HUES64 (cell line): ENCODE measurements at regions not wholly inside any gene's neighbourhood (a gene's known extent, or its start where the extent isn't known, plus 50 kb on each side); places are given as distances from the start of the nearest gene placed in this dataset.

Experiments used
- H3K27ac ChIP-seq: 2 replicates; pipeline ENCODE4 v1.7.0; 2013; ENCODE audit warnings: low read depth, low read length, inconsistent platforms
- H3K27me3 ChIP-seq: 2 replicates; pipeline ENCODE4 v1.6.1; 2013; ENCODE audit warnings: mild to moderate bottlenecking, low read length; ENCODE audit not compliant: insufficient read depth
- H3K36me3 ChIP-seq: 2 replicates; pipeline ENCODE4 v1.6.1; 2013; ENCODE audit warnings: mild to moderate bottlenecking, low read length; ENCODE audit not compliant: insufficient read depth
- H3K4me1 ChIP-seq: 2 replicates; pipeline ENCODE4 v1.6.1; 2013; ENCODE audit warnings: mild to moderate bottlenecking, low read length, moderate library complexity; ENCODE audit not compliant: insufficient read depth
- H3K4me3 ChIP-seq: 2 replicates; pipeline ENCODE4 v1.5.1; 2013; ENCODE audit warnings: mild to moderate bottlenecking, low read length, moderate library complexity
- H3K9ac ChIP-seq: 2 replicates; pipeline ENCODE4 v1.6.1; 2013; ENCODE audit warnings: mild to moderate bottlenecking, low read depth, low read length
- H3K9me3 ChIP-seq: 2 replicates; pipeline ENCODE4 v1.6.1; 2013; ENCODE audit warnings: low read depth, low read length; ENCODE audit not compliant: insufficient read depth
- WGBS: fragments of 150-250, 120-280 bp; methylation state at CpG from one replicate; pipeline ENCODE4 v1.1.7; 2013; ENCODE audit warnings: missing lambda C conversion rate; 5-methylcytosine and 5-hydroxymethylcytosine counted together

GRCh38 chr5:58150926-58151325, 309.0 kb downstream of the PLK2 start:
- no peaks in the 10 kb centered on the region for H3K4me1 ChIP-seq

DNA sequence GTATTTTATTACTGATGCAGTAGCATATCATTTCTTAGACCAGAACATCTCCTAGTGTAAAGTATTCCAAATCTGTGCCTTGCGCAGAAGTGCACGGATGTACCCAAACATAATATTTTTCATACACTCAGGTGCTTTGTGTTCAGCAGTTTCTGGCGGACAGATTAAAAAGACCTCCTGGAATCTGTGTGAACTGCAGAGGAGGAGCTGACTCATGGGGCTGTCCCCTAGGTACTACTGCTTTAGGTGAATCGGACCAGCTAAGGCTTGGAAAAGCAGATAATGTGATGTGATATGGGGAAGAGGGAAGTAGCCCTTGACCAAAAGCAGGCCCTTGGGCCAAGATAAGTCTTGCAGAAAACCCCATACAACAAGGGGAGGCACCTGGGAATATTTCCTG, 310.1 kb downstream of the PLK2 start:
- no peak overlapping the region for H3K4me3 ChIP-seq
- WGBS: 93% methylated on average over 4 of the region's 4 CpGs
- no peak overlapping the region for H3K9ac ChIP-seq
- no peaks in the 10 kb centered on the region for H3K4me1 ChIP-seq
- no peaks in the 10 kb centered on the region for H3K36me3 ChIP-seq
- H3K27ac ChIP-seq: no peak overlapping the region
- H3K9me3 ChIP-seq: no peaks in the 10 kb centered on the region
- H3K27me3 ChIP-seq: no peaks in the 10 kb centered on the region

More at GRCh38 chr5:58150926-58151325, 309.0 kb downstream of the PLK2 start:
- H3K36me3 ChIP-seq: no peaks in the 10 kb centered on the region
- 96% methylated on average over 2 of the region's 2 CpGs for WGBS
- no peak overlapping the region for H3K4me3 ChIP-seq
- no peaks in the 10 kb centered on the region for H3K27me3 ChIP-seq
- H3K27ac ChIP-seq: no peak overlapping the region
- no peak overlapping the region for H3K9ac ChIP-seq
- no peaks in the 10 kb centered on the region for H3K9me3 ChIP-seq

GRCh38 chr5:58149345-58149744, 310.5 kb downstream of the PLK2 start:
- Histone ChIP-seq H3K4me1 (no peaks in the 10 kb centered on the region), H3K9me3 (no peaks in the 10 kb centered on the region), H3K9ac (no peak overlapping the region), H3K27me3 (no peaks in the 10 kb centered on the region), H3K27ac (no peak overlapping the region), H3K4me3 (no peak overlapping the region), H3K36me3 (no peaks in the 10 kb centered on the region)
- 95% methylated on average over 3 of the region's 3 CpGs for WGBS

DNA sequence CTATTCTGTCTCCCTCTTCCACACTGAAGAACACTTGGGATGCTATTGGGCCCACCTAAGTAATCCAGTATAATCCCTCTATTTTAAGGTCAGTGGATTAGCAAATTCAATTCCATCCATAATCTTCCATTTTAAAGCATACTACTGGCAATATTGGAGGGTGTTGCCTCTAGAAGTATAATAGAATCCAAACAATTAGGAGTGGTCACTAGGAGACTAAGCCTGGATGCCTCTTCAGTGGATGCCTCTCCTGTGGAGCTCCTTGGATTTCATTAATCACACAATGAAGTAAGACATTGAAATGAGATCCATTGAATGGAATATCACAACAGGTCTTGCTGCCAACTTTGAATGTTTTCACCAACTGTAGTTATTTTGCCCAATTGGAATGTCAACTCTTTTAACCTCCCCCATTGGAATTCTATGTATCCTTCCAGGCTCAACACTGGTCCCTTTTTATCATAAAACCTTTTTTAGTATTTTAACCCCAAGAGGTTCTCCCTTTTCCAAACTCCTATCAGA, 311.6 kb downstream of the PLK2 start:
- no peaks in the 10 kb centered on the region for H3K27me3 ChIP-seq
- no peaks in the 10 kb centered on the region for H3K36me3 ChIP-seq
- no peaks in the 10 kb centered on the region for H3K9me3 ChIP-seq
- no peak overlapping the region for H3K9ac ChIP-seq
- no peak overlapping the region for H3K4me3 ChIP-seq
- H3K4me1 ChIP-seq: no peaks in the 10 kb centered on the region
- H3K27ac ChIP-seq: no peak overlapping the region

DNA sequence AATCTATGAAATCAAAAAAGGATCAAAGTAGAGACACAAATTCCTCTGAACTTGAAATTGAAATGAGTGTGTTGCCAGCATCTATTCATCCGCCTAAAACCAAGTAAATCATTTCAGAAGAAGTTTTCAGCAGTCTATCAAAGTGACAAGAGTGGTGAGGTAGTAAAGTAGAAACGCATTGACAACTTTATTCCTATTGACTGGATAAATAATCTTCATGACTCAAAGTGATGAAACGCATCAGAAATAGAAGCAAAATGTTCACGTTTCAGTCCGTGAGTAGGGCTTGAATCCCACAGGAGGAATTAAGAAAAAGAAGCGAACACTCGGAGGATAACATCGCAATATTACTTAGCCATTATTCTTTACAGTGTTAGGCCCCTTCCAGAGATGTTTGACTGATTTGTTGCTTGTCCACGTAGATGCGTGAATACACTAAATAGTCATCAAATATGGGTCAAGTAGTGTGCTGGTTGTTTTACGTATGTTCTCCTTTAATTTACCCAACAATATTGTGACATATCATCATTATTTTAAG, 314.4 kb downstream of the PLK2 start:
- Histone ChIP-seq H3K4me1 (no peaks in the 10 kb centered on the region), H3K27me3 (no peaks in the 10 kb centered on the region), H3K27ac (no peak overlapping the region), H3K9ac (no peak overlapping the region), H3K36me3 (no peaks in the 10 kb centered on the region), H3K4me3 (no peak overlapping the region), H3K9me3 (no peaks in the 10 kb centered on the region)
- 97% methylated on average over 9 of the region's 11 CpGs for WGBS

GRCh38 chr5:58143727-58144126, 316.2 kb downstream of the PLK2 start:
- Histone ChIP-seq H3K4me3 (no peak overlapping the region), H3K4me1 (no peaks in the 10 kb centered on the region), H3K27me3 (no peaks in the 10 kb centered on the region), H3K36me3 (no peaks in the 10 kb centered on the region), H3K27ac (no peak overlapping the region), H3K9ac (no peak overlapping the region), H3K9me3 (no peaks in the 10 kb centered on the region)
- 91% methylated on average over 1 of the region's 2 CpGs for WGBS

GRCh38 chr5:58143181-58143580, 316.7 kb downstream of the PLK2 start:
- H3K27ac ChIP-seq: no peak overlapping the region
- H3K4me3 ChIP-seq: no peak overlapping the region
- H3K9ac ChIP-seq: no peak overlapping the region
- no peaks in the 10 kb centered on the region for H3K36me3 ChIP-seq
- no peaks in the 10 kb centered on the region for H3K4me1 ChIP-seq
- H3K27me3 ChIP-seq: no peaks in the 10 kb centered on the region
- 100% methylated on average over 1 of the region's 1 CpG for WGBS
- no peaks in the 10 kb centered on the region for H3K9me3 ChIP-seq

- Histone ChIP-seq H3K4me3 (no peak overlapping the region), H3K4me1 (no peaks in the 10 kb centered on the region), H3K9ac (no peak overlapping the region), H3K36me3 (no peaks in the 10 kb centered on the region), H3K9me3 (no peaks in the 10 kb centered on the region), H3K27ac (no peak overlapping the region), H3K27me3 (no peaks in the 10 kb centered on the region)
- 94% methylated on average over 2 of the region's 2 CpGs for WGBS
Measured at GRCh38 chr5:58138791-58139190, 321.1 kb downstream of the PLK2 start.

GRCh38 chr5:58136406-58136805, 323.5 kb downstream of the PLK2 start:
- no peak overlapping the region for H3K4me3 ChIP-seq
- WGBS: 90% methylated on average over 4 of the region's 5 CpGs
- no peak overlapping the region for H3K27ac ChIP-seq
- H3K9me3 ChIP-seq: no peaks in the 10 kb centered on the region
- H3K27me3 ChIP-seq: no peaks in the 10 kb centered on the region
- H3K36me3 ChIP-seq: no peaks in the 10 kb centered on the region
- no peaks in the 10 kb centered on the region for H3K4me1 ChIP-seq
- H3K9ac ChIP-seq: no peak overlapping the region

DNA sequence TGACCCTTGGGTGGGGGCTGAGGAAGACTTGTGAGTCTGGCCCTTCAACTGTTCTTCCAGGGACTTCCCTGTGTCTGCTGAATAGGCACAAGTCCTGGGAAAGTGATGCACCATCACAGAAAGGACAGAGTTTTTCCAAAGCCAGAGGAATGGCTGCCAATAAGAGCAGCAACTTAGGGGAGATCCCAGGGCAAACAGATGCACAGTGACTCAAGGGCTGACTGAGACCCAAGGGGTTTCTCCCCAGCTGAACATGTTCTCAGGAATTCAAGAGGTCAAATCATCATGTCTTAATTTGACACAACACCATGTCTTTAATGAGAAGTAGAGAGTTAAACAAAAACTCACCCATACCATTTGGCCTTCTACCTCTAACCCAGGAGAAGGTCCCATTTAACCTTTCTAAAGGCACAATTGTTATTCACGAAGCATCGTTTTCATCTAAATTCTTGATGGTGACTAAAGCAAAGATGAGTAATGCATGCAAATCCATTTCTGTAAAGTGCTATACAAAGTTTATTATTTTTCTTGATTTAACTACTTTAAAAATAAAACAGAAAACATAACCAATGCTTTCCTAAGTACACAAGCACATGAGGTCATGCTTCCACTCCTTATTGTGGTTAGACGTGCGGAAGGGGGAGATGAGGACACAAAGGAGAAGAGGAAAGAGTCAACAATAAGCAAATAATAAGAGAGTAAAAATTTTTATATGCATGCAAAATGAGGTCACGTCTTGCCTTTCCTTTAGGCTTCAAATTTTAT, 324.1 kb downstream of the PLK2 start:
- Histone ChIP-seq H3K36me3 (no peaks in the 10 kb centered on the region), H3K9ac (no peak overlapping the region), H3K9me3 (no peaks in the 10 kb centered on the region), H3K27me3 (no peaks in the 10 kb centered on the region), H3K27ac (no peak overlapping the region), H3K4me3 (no peak overlapping the region), H3K4me1 (no peaks in the 10 kb centered on the region)
- WGBS: 87% methylated on average over 3 of the region's 5 CpGs

- WGBS: 88% methylated on average over 5 of the region's 5 CpGs
- H3K9me3 ChIP-seq: no peaks in the 10 kb centered on the region
- H3K9ac ChIP-seq: no peak overlapping the region
- H3K4me1 ChIP-seq: no peaks in the 10 kb centered on the region
- H3K27me3 ChIP-seq: no peaks in the 10 kb centered on the region
- H3K4me3 ChIP-seq: no peak overlapping the region
- no peaks in the 10 kb centered on the region for H3K36me3 ChIP-seq
- H3K27ac ChIP-seq: no peak overlapping the region
Measured at GRCh38 chr5:58133631-58134296, 326.1 kb downstream of the PLK2 start.
